ENCODE measurements at regions not wholly inside any gene's neighbourhood (a gene's known extent, or its start where the extent isn't known, plus 50 kb on each side); places are given as distances from the start of the nearest gene placed in this dataset.

DNA sequence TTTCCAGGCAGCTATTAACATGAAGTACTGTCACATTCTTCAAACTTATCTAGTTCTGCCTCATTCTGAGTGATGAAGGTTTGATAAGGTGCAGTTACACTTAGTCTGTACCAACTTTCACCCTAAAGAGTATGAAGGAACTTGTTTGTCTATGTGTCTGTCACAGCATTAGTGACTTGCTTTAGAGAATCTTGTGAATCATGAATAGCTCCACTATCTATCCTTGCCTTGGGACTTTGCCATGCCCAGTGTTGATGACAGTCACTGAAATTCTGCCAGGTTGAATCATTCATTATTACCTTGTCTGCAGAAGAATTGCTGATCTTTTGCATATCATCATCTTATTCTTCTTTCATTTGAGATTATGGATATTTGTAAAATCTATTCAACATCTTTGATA lies 50.9 kb upstream of the A1CF start:
- TF ChIP-seq EZH2 (IDR thresholded peaks at IDR 0.05; ENCODE audit: borderline replicate concordance, low read depth, low read length, severe bottlenecking) = no peak
- TF ChIP-seq, protein P1, sequence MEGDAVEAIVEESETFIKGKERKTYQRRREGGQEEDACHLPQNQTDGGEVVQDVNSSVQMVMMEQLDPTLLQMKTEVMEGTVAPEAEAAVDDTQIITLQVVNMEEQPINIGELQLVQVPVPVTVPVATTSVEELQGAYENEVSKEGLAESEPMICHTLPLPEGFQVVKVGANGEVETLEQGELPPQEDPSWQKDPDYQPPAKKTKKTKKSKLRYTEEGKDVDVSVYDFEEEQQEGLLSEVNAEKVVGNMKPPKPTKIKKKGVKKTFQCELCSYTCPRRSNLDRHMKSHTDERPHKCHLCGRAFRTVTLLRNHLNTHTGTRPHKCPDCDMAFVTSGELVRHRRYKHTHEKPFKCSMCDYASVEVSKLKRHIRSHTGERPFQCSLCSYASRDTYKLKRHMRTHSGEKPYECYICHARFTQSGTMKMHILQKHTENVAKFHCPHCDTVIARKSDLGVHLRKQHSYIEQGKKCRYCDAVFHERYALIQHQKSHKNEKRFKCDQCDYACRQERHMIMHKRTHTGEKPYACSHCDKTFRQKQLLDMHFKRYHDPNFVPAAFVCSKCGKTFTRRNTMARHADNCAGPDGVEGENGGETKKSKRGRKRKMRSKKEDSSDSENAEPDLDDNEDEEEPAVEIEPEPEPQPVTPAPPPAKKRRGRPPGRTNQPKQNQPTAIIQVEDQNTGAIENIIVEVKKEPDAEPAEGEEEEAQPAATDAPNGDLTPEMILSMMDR (IDR thresholded peaks at IDR 0.05; ENCODE audit: borderline replicate concordance, extremely low read depth, low read length, poor library complexity, severe bottlenecking) = no peak
